ENCODE measurements at regions not wholly inside any gene's neighbourhood (a gene's known extent, or its start where the extent isn't known, plus 50 kb on each side); places are given as distances from the start of the nearest gene placed in this dataset.

DNA sequence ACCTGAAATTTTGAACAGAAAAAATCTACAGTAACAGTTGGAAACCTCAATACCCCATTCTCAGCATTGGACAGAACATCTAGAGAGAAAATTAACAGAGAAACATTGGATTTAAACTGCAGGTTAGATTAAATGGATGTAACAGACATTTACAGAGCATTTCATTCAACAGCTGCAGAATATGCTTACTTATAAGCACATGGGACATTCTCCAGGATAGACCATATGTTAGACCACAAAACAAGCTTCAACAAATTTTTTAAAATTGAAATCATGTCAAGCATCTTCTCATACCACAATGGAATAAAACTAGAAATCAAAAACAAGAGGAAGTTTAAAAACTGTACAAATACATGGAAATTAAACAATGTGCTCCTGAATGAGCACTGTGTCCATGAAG, 316.3 kb downstream of the FAM170A start:
- TF ChIP-seq, protein P1, sequence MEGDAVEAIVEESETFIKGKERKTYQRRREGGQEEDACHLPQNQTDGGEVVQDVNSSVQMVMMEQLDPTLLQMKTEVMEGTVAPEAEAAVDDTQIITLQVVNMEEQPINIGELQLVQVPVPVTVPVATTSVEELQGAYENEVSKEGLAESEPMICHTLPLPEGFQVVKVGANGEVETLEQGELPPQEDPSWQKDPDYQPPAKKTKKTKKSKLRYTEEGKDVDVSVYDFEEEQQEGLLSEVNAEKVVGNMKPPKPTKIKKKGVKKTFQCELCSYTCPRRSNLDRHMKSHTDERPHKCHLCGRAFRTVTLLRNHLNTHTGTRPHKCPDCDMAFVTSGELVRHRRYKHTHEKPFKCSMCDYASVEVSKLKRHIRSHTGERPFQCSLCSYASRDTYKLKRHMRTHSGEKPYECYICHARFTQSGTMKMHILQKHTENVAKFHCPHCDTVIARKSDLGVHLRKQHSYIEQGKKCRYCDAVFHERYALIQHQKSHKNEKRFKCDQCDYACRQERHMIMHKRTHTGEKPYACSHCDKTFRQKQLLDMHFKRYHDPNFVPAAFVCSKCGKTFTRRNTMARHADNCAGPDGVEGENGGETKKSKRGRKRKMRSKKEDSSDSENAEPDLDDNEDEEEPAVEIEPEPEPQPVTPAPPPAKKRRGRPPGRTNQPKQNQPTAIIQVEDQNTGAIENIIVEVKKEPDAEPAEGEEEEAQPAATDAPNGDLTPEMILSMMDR (IDR thresholded peaks at IDR 0.05), result no peak
- TF ChIP-seq POLR2A (IDR thresholded peaks at IDR 0.05), result no peak
